NCI-H1436 (cell line): ENCODE measurements at regions not wholly inside any gene's neighbourhood (a gene's known extent, or its start where the extent isn't known, plus 50 kb on each side); places are given as distances from the start of the nearest gene placed in this dataset.
"Not testable (repeated sequence)": the region's sequence is repeated elsewhere in the genome, so short reads cannot be mapped to it uniquely, and the experiment has no call there.

Source experiments
- DNase-seq: peaks from one replicate; lab custom pipeline; 2025; lab: John Stamatoyannopoulos, UW

DNA sequence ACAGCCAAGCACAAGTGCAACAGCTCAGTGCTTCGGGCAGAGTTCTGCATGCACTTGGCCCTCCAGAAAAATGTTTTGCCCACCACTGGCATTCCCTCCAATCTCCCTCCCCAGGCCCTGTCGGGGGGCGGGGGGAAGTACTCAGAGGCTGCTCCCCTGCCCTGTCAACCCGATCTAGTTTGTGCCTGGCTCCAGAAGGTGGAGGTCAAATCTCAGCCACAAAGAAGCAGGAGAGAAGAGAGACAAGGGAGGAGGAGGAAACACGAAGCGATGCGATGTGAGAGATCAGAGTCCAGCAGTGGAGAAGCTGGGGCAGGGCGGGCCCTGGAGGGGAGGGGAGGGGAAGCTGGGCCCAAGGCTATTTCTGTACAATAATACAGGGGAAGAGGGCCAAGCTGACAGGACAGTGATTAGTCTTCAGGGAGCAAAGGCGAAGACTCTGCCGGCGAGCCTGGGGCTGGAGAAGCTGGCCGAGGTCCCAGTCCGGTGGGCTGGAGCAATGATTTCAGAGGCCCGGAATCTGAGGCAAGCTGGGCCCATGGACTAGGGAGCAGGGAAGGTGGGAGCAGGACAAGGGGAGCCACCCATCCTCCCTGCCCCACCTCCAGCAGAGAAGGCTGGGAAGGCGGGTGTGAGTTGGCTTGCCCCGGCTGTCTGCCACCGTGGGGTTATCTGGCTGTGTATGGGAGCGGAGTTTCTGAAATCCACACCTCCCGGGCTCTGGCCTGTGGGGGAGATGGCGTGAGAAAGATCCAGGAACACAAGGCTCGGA, 167.1 kb downstream of the EFNB1 start:
- no peak for DNase-seq

DNA sequence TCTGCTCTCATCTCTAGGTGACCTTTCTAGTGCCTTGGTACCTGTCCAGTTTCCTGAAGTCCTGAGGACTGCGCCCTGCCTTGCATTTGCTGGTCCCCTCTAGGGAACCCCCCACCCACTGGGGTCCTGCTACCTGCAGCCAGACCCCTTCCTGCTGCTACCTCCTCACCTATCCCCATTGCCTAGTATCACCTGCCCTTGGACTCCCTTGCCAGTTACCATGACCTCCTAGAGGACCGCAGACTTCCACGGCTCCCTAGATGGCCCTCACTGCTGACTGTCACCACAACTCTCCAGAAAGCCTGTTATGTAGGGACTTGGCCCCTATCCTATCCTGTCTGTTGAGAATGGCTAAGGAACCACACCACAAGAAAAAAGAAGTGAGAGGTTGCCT, 166.6 kb downstream of the EFNB1 start:
- DNase-seq, result no peak

DNA sequence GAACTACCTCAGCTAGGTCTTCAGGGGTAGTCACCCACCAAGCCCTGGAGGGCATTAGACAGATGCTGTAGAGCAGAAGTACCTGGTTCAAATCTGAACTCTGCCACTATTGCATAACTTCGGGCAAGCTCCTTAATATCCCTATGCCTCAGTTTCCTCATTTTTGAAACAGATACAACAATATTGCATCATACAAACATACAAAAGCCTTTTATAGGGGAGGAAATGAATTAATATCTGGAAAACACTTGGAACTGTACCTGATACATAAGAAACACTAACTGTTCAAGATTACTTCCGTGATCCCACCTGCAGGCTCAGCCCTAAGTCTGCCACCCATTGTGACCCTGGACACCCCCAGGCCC, 166.1 kb downstream of the EFNB1 start:
- no peak for DNase-seq

DNA sequence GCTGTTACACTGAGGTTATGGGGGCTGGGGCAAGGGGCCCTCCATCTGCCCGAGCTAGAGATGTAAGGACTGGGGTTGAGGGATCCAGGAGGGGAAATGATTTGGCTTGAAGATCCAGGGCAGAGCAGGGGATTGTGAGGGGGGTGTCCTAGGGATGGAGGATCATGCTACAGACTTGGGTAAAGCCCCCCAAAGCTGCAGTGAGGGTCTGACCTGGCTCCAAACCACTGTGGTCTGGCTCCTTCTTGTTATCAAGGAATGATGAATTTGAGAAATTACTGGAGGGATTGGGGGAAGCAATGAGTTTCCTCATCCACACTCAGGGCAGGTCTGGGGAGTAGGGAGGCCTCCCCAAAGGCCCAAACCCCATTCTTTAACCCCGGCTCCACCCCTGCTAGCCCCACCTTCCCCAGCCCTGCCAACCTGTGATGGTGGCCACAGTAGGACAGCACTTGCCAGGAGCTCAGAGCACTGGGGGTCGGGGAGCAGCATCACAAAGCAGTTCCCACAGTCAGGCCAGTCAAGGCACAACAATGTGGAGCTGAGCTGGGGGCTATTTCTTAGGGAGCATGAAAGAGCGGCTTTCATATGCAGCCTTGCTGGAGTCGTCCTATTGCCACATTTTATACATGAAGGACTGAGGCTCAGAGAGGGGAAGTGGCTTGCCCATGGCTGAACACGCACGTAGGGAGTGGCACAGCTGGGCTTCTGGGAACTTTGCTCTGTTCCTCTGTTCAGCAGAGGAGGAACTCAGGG, 165.5 kb downstream of the EFNB1 start:
- DNase-seq, result no peak

DNA sequence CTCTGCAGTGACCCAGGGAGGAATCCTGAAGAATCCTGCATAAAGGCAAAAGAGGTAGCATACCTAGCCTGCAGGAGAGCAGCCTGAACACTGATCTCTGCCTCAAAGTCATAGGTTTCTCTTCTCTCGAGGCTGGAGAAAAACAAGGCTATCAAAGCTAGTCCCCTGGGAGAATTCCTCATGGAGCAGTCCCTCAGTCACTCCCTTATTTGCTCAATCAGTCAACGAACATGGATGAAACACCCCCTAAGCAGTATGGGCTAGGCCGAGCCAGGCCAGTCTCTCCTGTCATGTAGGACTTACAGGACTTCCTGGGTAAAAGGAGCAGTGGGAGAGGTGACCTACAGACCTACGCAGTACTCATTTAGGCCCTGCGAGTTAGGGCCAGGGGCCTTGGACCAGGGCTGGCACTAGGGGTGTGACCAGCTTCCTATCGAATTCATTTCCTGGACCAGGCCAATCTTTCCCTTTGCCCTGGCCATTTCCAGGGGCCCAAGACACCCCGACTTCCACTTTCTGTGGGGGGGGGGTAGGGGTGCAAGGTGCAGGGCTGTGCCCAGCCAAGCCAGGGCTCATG, 164.1 kb downstream of the EFNB1 start:
- no peak for DNase-seq

DNA sequence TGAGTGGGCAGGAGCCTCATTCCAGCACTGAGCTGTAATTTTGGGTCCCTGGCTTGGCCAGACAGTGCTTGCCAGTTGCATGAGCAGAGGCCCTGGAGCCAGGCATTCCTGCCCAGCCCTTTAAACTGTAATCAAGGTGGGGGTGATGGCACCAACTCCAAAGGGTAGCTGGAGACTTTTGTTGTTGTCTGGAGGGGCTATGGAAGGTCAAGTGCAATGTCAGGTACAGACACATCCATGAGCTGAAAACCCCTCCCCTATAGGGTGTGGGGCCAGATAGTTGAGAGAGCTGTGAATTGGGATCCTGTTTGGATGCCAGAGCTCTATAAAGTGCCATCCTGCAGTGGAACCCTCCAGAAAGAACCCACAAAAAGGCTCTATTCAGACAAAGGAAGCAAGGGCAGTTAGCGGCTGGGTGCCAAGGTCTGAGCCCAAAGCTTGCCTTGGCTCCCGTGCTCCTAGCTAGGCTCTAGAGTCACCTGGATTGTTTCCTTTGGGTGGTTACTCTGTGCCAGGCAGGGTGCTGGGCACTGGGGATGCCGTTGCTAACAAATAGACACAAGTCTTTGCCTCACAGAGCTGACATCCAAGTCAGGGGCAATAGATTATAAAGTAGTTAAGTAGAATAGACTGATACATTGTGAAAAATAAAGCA, 163.0 kb downstream of the EFNB1 start:
- no peak for DNase-seq

DNA sequence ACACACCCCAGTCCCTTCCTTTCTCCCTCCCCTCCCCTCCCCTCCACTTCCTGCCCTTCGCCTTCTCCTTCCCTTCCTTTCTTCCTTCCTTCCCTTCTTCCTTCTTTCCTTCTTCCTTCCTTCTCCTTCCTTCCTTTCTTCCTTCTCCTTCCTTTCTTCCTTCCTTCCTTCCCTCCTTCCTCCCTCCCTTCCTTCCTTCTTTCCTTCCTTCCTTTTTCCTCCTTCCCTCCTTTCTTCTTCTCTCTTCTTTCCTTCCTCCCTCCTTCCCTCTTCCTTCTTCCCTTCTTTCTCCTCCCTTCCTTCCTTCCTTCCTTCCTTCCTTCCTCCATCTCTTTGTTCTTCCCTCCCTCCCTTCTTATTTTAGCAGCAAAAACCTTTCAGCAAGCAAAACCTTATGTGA, 162.1 kb downstream of the EFNB1 start:
- no peak for DNase-seq

DNA sequence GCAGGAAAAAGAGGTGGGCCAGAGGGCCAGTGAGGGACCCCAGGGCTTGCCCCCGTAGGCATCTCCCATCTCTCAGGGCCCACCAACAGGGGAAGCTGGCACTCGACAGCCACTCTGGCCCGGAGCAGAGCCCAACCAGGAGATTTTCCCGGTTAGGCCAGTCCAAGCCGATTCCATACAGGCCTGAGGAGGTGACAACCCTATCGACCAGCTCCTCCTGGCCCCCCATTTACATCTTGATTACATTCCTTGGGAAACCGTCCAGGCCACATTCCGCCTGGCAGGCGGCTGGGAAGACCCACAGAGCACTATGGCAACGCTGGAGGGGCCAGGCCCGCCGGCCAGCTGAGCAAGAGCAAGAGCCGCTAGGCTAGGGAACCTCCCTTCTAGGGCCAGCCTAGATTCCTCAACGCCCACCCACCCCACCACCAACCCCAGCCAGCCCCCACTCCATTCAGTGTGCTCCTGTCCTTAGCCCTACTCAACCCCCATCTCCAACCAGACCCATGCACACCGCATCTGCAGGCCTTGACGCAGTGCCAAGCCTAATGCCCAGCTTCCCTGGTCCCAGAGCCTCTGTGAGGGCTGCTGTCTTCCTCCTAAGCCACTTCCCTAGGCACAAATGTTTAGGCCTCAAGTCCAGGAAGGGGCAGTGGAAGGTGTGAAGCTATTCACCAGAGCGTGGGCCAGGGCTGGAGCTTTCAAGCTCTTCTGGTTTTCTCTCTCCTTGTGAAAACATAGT, 161.2 kb downstream of the EFNB1 start:
- no peak for DNase-seq

DNA sequence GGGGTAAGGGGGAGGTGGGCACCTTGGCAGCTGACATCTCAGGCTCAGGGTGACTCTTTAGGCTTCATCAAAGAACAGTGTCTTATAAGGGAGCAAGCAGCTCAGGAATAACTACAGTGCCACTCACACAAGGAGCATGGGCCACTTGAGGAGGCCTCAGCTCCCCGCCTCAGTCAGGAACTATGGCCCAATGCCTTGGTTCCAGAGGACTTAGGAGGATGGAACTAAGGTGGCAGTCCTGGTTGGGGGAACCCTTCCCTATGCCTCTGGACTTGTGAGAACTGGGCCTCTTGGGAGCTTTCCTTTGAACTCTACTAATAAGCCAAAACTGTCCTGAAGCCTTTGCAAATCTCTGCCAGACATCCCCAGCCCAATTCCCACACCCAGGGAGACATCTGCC, 160.6 kb downstream of the EFNB1 start:
- DNase-seq, result no peak

DNA sequence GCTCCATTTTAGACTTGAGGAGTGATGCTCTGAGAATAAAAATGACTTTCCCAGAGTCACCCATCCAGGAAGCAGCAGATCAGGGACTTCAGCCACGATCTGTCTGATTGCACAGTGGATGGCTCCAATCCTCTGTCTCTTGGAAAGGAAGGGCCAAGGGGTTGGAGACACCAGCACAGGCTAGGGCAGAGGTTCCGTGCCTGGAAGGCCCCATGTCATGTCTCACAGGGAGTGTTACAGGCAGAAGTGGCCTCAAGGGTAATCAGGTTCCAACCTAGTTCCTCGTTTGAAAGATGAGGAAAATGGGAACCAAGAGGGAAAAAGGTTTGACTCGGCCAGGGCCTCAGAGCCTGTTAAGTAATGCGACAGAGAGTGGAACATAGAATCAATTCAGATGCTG, 160.0 kb downstream of the EFNB1 start:
- no peak for DNase-seq

DNA sequence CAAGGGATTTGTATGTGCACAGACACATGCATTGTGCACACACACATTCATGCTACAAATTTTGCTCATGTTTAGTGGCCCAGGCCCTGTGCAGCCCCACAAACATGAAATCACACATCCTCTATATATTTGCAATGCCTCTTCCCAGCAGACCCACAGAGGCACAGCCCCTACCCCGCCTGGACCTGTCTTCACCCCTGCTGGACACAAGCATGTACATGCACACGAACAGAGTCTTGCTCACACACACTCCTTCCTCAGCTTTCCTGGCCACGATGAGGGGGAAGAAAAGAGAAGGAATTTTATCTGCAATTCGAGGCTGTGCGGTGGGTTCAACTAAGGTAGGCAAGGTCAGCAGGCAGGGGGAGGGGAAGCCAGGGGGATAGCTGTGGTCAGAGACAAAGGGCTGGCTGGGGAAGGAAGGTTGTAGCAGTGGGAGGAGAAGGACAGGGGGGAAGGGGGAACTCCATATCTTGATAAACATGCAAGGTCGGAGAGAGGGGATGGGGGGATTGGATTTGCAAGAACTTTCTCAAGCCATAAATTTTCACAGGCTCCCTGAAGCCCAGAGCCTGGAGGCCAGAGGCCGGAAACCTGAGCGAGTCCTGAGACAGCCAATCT, 156.4 kb downstream of the EFNB1 start:
- DNase-seq, result no peak

DNA sequence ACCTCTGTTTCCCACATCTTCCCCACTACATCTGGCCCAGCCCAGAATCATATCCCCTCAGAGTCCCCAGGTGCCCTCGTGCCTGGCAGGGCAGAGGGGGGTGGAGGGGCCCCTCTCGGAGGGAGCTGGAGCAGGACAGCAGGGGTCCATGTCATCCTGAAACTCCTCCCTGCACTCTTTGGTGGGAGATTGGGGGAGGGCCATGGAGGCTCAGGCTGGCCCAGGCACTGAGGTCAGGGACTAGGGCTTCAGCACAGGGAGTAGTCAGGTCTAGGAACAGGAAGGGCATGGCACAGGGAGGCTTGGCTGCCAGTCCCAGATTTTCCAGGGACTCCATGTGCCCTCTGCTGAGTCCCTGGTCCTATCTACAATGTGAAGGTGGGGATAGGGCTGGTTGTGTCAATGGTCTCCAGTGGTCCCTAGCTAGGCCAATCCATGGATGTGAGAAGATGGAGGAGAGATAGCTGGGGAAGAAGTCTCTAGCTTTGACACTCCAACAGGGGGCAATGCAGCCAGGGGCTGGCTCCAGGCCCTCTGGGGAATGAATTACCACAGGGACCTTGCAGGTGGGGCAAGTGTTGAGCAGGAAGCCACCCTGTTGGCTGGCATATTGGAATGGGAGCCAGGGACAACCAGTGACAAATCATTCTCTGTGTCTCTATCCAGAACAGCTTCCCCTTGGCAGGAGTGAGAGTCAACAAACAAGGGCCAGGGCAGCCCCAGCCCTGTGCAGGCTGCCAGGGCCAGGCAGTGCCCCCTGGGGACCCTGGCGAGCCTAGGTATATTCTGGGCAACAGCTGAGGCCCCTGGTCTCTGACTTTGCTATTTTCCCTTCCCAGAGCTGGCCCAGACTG, 154.4 kb downstream of the EFNB1 start:
- no peak for DNase-seq

DNA sequence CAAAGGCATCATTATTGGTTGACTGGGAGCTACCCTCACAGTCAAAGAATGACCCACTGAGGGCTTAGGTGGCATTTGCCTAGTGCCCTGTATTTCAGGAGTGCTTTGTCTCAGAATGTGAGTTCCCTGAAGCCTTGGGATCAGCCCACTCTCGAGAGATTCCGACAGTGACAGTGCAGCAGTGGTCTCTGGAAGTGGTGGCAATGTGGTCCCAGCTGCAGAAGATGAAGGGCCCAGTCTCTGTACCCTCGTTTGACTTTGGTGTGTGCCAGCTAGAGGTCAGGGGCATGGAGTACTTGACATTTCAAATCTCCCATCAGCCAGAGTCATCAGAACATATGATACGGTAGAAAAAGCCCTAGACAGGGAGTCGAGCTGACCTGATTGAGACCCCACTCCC, 153.7 kb downstream of the EFNB1 start:
- DNase-seq, result no peak

DNA sequence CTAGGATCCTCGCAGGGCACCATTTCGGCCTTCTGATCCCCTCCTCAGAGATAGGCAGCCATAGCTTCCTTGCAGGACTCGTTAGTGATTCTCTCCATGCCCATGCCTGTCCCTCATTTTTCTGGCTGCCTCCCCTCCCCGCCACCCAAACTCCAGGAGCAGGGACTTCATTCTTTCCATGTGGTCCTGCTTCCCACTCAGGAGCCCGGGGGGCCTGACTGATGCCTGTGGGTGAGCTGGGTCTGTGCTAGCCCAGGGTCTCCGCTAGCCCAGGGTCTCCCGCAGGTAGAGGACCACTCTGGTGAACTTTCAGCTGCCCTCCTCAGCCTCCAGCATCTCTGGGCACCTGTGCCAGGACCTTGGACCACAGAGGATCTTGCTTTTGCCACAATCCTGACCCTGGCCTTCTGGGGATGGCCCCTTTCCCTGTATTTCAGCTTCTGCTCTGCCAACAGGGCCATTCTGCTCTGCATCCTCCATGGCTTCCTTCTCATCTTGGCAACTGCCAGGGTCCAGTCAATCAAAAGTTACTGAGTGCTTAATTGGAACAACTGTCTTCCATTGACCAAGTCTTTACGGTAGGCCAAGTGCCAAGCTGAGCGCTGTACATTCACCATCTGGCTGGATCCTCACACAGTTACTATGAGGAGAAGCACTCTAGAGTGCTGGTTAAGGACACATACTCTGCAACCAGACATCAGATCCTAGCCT, 152.2 kb downstream of the EFNB1 start:
- DNase-seq, result no peak

DNA sequence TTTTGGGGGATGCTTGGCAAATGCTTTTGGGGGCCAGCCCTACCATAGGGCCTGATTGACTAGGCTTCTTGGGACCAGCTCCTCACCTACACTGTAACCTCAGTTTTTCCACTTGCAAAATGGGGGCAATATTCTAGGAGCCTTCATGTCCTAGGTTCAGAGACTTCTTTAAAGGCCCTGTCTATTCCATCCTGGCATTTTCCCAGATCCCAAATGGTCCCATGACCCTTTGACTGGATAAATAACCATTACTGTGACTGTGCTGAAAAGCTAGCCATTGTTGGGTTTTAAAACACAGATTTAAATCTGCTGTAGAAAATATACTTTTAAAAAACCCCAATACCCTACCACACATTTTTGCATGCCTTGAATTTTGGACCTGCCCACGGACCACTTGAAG, 149.8 kb downstream of the EFNB1 start:
- DNase-seq, result no peak

DNA sequence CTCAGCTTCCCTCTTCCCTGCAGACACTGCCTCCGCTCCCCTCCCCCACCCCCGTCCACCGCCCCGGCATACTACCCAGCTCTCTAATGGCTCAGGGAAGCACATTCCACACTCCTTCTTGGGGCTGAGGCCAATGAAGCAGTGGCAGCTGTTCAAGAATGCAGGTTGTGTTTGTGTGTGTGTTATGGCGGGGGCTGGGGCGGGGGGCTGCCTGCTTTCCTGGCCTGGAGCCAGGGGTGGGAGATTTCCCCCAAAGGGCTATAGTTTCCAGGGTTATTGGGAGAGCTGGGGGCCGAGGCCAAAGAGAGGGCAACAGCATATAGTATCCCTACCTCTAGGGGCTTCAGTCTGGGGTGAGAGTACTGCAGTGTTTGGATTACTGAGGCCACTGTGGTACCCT, 149.4 kb downstream of the EFNB1 start:
- DNase-seq, result no peak

DNA sequence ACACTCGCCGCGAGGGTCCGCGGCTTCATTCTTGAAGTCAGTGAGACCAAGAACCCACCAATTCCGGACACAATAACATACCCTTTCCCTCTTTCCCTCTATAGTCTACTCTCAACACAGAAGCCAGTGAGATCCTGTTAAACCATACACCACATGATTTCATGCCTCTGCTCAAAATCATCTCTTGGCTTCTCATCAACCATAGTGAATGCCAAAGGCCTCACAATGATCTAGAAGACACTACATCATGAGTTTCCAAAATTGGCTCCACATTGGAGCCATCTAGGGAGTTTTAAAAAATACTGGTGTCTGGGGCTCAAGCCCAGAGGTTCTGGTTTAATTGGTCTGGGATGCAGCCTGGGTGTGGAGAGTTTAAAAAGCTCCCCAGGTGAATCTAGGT, 124.5 kb downstream of the EFNB1 start:
- DNase-seq, result no peak

DNA sequence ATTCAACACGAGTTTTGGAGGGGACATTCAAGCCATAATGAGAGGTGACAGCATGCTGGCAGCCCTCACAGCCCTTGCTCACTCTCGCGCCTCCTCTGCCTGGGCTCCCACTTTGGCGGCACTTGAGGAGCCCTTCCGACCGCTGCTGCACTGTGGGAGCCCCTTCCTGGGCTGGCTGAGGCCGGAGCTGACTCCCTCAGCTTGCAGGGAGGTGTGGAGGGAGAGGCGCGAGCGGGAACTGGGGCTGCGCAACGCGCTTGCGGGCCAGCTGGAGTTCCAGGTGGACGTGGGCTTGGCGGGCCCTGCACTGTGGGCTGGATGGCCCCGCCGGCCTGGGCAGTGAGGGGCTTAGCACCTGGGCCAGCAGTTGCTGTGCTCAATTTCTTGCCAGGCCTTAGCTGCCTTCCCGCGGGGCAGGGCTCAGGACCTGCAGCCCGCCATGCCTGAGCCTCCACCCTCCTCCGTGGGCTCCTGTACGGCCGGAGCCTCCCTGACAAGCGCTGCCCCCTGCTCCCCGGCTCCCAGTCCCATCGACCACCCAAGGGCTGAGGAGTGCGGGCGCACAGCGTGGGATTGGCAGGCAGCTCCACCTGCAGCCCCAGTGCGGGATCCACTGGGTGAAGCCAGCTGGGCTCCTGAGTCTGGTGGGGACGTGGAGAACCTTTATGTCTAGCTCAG, 123.3 kb downstream of the EFNB1 start:
- DNase-seq, result not testable (repeated sequence)

DNA sequence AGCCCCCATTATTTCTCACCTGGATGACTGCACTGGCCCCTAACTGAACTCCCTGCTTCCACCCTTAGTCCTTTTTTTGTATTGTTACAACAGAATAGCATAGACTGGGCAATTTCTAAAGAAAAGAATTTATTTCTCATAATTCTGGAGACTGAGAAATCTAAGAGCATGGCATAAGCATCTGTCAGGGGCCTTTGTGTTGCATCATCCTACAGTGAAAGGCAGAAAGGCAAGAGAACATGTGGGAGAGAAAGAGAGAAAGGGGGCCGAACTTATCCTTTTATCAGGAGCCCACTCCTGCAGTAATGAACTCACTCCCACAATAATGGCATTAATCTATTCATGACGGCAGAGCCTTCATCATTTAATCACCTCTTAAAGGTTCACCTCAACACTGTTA, 122.1 kb downstream of the EFNB1 start:
- no peak for DNase-seq
